Activated naive CD4-positive, alpha-beta T cell treated with anti-CD3 and anti-CD28 coated beads, Interleukin-2, amount 50 U/mL, for 24 hours (primary cell): ENCODE measurements at regions not wholly inside any gene's neighbourhood (a gene's known extent, or its start where the extent isn't known, plus 50 kb on each side); places are given as distances from the start of the nearest gene placed in this dataset.
"Not testable (repeated sequence)": the region's sequence is repeated elsewhere in the genome, so short reads cannot be mapped to it uniquely, and the experiment has no call there.

Experiments used
- H3K27ac Mint-ChIP-seq: one replicate; pipeline ENCODE4 v1.8.0; 2021; ENCODE audit warnings: mild to moderate bottlenecking, mixed read lengths
- H3K27me3 Mint-ChIP-seq: one replicate; pipeline ENCODE4 v1.8.0; 2021; ENCODE audit warnings: mixed read lengths
- H3K36me3 Mint-ChIP-seq: one replicate; pipeline ENCODE4 v1.8.0; 2021; ENCODE audit warnings: mixed read lengths
- H3K4me1 Mint-ChIP-seq: one replicate; pipeline ENCODE4 v1.8.0; 2021; ENCODE audit warnings: mixed read lengths
- H3K4me3 Mint-ChIP-seq: one replicate; pipeline ENCODE4 v1.8.0; 2021; ENCODE audit warnings: mild to moderate bottlenecking, mixed read lengths
- H3K9me3 Mint-ChIP-seq: one replicate; pipeline ENCODE4 v1.8.0; 2021; ENCODE audit warnings: mixed read lengths

DNA sequence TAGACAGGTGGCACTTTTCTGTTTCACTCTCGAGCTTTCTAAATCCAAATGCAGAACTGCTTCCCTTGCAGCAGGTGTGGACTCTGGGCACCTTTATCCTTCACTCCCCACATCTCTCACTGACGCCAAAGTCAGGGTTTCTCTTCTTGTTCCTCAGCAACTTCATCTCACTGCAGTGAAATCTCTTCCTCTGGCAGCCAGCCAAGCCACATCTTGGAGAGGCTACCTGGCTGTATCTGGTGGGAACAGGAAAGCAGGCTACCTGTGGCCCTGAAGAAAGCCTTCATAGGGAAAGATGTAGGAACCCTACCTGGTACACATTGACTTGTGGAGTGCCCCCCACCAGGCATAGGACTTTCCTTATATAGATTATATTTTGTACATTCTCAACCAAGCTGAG lies 159.1 kb downstream of the UTP18 start:
- H3K9me3 Mint-ChIP-seq, result no peaks in the 10 kb centered on the region
- no peak overlapping the region for H3K27ac Mint-ChIP-seq
- no peaks in the 10 kb centered on the region for H3K27me3 Mint-ChIP-seq
- peaks cover 45% of the 10 kb centered on the region for H3K4me1 Mint-ChIP-seq
- H3K4me3 Mint-ChIP-seq, result no peak overlapping the region
- peaks cover 1% of the 10 kb centered on the region for H3K36me3 Mint-ChIP-seq

DNA sequence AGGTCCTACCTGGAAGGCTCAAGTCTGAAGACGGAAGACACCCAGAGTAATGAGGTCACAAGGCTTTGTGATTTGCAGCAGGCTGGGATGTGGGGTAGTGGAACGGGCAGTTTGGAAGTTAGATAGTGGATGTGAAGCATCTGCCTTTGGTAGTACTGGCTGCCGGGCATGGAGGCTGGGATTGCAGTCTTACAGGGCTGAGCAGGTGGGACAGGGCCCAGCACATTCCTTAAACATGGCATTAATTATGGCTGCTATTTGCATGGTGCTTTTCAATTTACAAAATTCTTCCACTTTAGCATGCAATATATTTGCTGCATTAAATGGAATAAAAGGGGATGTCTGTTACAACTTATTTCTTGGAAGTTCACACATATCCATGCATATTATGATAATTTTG lies 161.2 kb downstream of the UTP18 start:
- no peak overlapping the region for H3K27ac Mint-ChIP-seq
- H3K27me3 Mint-ChIP-seq, result no peaks in the 10 kb centered on the region
- peaks cover 54% of the 10 kb centered on the region for H3K4me1 Mint-ChIP-seq
- no peak overlapping the region for H3K4me3 Mint-ChIP-seq
- no peaks in the 10 kb centered on the region for H3K9me3 Mint-ChIP-seq
- H3K36me3 Mint-ChIP-seq, result peaks cover 1% of the 10 kb centered on the region

DNA sequence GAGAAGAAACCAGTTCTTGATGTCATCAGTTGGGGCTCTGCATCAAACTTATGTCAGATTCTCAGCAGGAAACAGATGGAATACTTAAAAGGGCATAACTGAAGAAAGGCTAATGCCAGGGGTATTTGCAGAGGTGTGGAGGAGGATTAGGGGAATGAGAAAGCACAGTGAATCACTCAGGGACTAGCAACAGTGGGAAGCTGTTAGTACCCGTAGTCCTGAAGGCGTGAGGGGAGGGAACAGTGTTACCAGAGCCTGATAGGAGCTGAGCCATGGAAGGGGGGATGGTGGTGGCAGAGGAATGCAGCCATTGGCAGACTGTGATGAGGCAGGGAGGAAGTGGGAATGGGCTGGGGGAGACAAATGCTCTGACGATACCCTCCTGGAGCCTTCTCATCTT lies 162.3 kb downstream of the UTP18 start:
- no peaks in the 10 kb centered on the region for H3K9me3 Mint-ChIP-seq
- no peak overlapping the region for H3K27ac Mint-ChIP-seq
- peaks cover 56% of the 10 kb centered on the region for H3K4me1 Mint-ChIP-seq
- no peak overlapping the region for H3K4me3 Mint-ChIP-seq
- H3K36me3 Mint-ChIP-seq, result peaks cover 1% of the 10 kb centered on the region
- no peaks in the 10 kb centered on the region for H3K27me3 Mint-ChIP-seq

DNA sequence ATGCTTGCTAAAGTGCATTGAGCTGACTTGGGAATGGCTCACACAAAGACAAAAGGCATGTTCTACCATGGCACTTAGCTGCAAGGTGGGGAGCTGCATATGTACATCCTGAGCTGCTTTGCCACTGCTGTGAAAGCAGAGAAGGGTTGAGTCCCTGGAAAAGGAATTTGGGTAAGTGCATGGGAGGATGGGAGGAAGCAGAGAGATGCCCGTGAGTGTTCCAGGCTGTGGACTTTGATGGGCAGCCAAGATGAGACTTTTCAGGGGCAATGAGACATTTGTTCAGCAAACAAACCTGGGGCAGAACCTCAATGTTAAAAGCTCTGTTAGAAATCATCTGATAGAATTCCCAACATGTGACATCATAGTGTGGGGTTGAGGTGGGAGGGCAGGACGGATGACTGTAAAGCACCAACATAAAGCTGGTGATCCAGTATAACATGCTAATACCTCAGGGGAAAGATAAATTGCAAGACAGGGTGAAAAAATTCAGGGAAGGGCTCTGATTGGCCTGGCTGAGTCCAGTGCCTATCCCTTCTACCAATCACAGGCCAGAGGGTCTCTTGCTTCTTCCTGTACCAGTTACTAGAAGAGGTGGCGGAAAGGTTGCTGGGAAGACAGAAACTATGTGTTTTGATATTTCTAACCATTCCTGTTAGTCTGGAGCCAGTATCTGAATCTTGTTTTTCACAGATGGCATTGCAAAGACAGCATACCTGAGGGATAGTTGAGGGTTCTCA lies 163.2 kb downstream of the UTP18 start:
- Mint-ChIP-seq H3K9me3 (no peaks in the 10 kb centered on the region), H3K4me3 (no peak overlapping the region), H3K27ac (peak overlapping the region; percentile 33), H3K27me3 (no peaks in the 10 kb centered on the region), H3K4me1 (peaks cover 56% of the 10 kb centered on the region), H3K36me3 (peaks cover 1% of the 10 kb centered on the region)

- H3K27me3 Mint-ChIP-seq, result no peaks in the 10 kb centered on the region
- H3K9me3 Mint-ChIP-seq, result no peaks in the 10 kb centered on the region
- H3K36me3 Mint-ChIP-seq, result peaks cover 1% of the 10 kb centered on the region
- no peak overlapping the region for H3K27ac Mint-ChIP-seq
- peaks cover 65% of the 10 kb centered on the region for H3K4me1 Mint-ChIP-seq
- H3K4me3 Mint-ChIP-seq, result no peak overlapping the region
These were observed 165.4 kb downstream of the UTP18 start for GRCh38 chr17:51425773-51426172.

DNA sequence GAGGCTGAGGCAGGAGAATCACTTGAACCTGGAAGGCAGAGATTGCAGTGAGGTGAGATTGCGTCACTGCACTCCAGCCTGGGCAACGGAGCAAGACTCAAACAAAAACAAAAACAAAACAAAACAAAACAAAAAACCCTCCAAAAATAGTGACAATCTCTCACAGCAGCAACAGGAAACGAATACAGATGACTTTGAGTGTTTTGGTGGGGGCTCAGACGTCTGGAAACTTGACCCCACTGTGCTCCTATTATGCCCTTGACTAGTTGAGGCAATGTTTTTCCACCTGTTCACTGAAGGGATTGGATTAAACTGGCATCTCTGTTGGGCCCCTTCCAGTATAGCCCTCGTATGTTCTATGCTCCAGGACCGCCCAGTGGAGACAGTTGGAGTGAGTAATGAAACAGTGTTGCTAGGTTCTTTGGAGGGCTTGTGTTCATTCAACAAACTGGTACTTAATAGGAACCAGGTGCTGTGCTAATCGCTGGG lies 167.0 kb downstream of the UTP18 start:
- peaks cover 73% of the 10 kb centered on the region for H3K4me1 Mint-ChIP-seq
- peaks cover 1% of the 10 kb centered on the region for H3K36me3 Mint-ChIP-seq
- peak overlapping the region; percentile 95 for H3K27ac Mint-ChIP-seq

DNA sequence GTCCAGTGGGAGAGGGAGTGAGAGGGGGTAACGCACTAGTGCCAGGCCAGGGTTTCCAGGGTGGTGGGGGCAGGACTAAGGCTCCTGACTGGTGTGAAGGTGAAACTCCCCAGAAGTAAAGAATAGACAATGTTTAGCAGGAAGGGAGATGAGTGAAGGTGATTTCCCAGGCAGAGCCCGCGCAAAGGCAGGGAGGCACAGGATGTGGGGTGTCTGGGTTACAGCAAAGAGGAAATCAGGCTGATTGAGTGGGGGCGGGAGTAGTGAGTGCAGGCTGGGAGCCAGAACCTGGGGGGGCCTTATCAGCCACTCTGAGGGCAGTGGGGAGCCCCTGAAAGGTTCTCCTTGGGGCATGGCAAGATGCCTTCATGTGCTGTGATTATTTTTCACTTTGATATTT lies 167.5 kb downstream of the UTP18 start:
- Mint-ChIP-seq H3K27ac (peak overlapping the region; percentile 95), H3K36me3 (peaks cover 1% of the 10 kb centered on the region), H3K27me3 (no peaks in the 10 kb centered on the region), H3K4me1 (peaks cover 68% of the 10 kb centered on the region), H3K4me3 (peak overlapping the region; percentile 69), H3K9me3 (no peaks in the 10 kb centered on the region)

More for the DNA sequence above, 167.0 kb downstream of the UTP18 start:
- Mint-ChIP-seq H3K9me3 (no peaks in the 10 kb centered on the region), H3K4me3 (peak overlapping the region; percentile 69), H3K27me3 (no peaks in the 10 kb centered on the region)

- Mint-ChIP-seq H3K36me3 (no peaks in the 10 kb centered on the region), H3K4me3 (peak overlapping the region; percentile 27), H3K9me3 (no peaks in the 10 kb centered on the region), H3K27me3 (no peaks in the 10 kb centered on the region), H3K4me1 (peaks cover 61% of the 10 kb centered on the region), H3K27ac (peak overlapping the region; percentile 94)
These were observed 168.5 kb downstream of the UTP18 start for GRCh38 chr17:51428668-51429495.

DNA sequence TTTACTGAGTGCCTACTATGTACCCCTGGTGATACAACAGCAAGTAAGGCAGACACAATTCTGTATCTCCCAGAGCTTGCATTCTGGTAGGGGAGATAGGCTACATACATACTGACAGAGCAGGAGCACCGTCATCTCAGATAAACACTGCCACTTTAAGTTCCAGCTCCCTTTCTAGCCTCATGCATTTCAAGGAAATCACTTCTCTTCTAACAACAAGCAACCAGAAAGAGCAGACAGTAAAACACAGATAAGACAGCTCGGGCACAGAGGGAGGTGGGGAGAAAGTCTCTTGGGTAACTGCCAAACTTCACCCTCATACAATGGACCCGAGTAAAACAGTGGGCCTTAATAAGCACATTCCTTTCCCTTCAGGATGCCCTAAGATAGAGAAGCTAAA lies 169.6 kb downstream of the UTP18 start:
- not testable (repeated sequence) for H3K9me3 Mint-ChIP-seq, H3K36me3 Mint-ChIP-seq, H3K27me3 Mint-ChIP-seq
- peak overlapping the region; percentile 93 for H3K27ac Mint-ChIP-seq
- peaks cover 67% of the 10 kb centered on the region for H3K4me1 Mint-ChIP-seq
- H3K4me3 Mint-ChIP-seq, result peak overlapping the region; percentile 27

DNA sequence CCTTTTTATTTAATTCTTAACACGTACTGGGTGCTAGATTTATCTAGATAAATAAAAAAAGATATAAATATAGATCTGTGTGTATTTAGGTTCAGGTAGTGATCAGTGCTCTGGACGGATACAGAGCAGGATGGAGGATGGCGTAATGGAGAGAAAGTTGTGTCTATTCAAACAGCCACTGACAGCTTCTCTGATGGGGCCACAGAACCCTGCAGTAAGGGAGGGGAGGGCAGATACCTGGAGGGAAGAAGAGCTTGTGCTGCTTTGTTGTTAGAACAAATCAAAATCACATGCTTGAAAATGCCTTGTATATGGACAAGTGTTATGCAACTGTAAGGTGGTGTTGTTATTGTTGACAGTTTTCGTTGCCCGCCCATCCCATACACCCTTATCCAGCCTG lies 170.2 kb downstream of the UTP18 start:
- Mint-ChIP-seq H3K36me3 (no peaks in the 10 kb centered on the region), H3K27me3 (no peaks in the 10 kb centered on the region), H3K27ac (peak overlapping the region; percentile 93), H3K4me3 (peak overlapping the region; percentile 42), H3K4me1 (peaks cover 71% of the 10 kb centered on the region), H3K9me3 (no peaks in the 10 kb centered on the region)

DNA sequence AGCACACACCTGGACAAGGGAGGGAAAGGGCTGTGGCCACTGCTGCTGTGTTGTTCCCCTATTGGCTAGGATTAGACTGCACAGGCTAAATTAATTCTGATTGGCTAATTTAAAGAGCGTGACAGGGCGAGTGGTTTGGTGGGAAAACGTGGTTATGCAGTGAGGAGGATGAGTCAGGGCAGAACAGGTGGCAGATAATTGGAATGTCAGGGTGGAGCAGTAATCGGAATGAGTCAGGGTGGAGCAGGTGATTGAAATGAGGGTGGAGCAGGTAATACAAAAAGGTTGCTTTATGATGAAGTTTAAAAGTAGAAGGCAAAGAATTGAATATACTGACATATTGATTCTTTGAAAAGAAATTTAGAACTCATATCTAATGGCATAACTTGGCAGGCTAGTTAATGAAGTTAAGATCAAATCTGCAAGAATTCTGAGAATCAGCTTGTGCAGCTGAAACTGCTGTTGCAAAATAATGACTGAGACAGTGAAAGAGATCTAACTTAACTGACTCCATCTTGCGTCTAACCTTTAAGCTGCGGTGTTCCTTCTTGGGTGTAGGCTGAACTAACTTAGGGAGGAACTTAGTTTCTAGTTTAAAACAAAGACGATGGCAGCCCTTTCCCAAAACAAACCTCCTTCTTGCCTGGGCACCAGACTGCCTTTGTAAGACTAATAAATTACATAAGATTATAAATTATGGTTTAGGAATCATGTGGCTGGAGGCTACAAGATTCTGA lies 174.3 kb downstream of the UTP18 start:
- no peaks in the 10 kb centered on the region for H3K9me3 Mint-ChIP-seq
- H3K36me3 Mint-ChIP-seq, result no peaks in the 10 kb centered on the region
- H3K27me3 Mint-ChIP-seq, result no peaks in the 10 kb centered on the region
- H3K4me3 Mint-ChIP-seq, result no peak overlapping the region
- peaks cover 43% of the 10 kb centered on the region for H3K4me1 Mint-ChIP-seq
- H3K27ac Mint-ChIP-seq, result no peak overlapping the region

- no peaks in the 10 kb centered on the region for H3K9me3 Mint-ChIP-seq
- H3K27me3 Mint-ChIP-seq, result no peaks in the 10 kb centered on the region
- H3K27ac Mint-ChIP-seq, result no peak overlapping the region
- no peak overlapping the region for H3K4me3 Mint-ChIP-seq
- no peaks in the 10 kb centered on the region for H3K36me3 Mint-ChIP-seq
- peaks cover 41% of the 10 kb centered on the region for H3K4me1 Mint-ChIP-seq
These were observed 174.8 kb downstream of the UTP18 start for GRCh38 chr17:51435171-51435552.

GRCh38 chr17:51435641-51436091 lies 175.3 kb downstream of the UTP18 start:
- no peaks in the 10 kb centered on the region for H3K27me3 Mint-ChIP-seq
- no peak overlapping the region for H3K27ac Mint-ChIP-seq
- no peak overlapping the region for H3K4me3 Mint-ChIP-seq
- no peaks in the 10 kb centered on the region for H3K9me3 Mint-ChIP-seq
- H3K4me1 Mint-ChIP-seq, result peaks cover 39% of the 10 kb centered on the region
- H3K36me3 Mint-ChIP-seq, result no peaks in the 10 kb centered on the region

GRCh38 chr17:51439395-51440229 lies 179.3 kb downstream of the UTP18 start:
- Mint-ChIP-seq H3K4me1 (peaks cover 25% of the 10 kb centered on the region), H3K4me3 (no peak overlapping the region), H3K27ac (no peak overlapping the region), H3K9me3 (peaks cover 4% of the 10 kb centered on the region), H3K27me3 (no peaks in the 10 kb centered on the region), H3K36me3 (peaks cover 2% of the 10 kb centered on the region)

GRCh38 chr17:51441431-51441830 lies 181.1 kb downstream of the UTP18 start:
- H3K4me1 Mint-ChIP-seq, result peaks cover 33% of the 10 kb centered on the region
- H3K27ac Mint-ChIP-seq, result no peak overlapping the region
- H3K4me3 Mint-ChIP-seq, result no peak overlapping the region
- H3K36me3 Mint-ChIP-seq, result peaks cover 2% of the 10 kb centered on the region
- H3K27me3 Mint-ChIP-seq, result no peaks in the 10 kb centered on the region
- peaks cover 4% of the 10 kb centered on the region for H3K9me3 Mint-ChIP-seq
